ENCODE measurements at regions not wholly inside any gene's neighbourhood (a gene's known extent, or its start where the extent isn't known, plus 50 kb on each side); places are given as distances from the start of the nearest gene placed in this dataset.

DNA sequence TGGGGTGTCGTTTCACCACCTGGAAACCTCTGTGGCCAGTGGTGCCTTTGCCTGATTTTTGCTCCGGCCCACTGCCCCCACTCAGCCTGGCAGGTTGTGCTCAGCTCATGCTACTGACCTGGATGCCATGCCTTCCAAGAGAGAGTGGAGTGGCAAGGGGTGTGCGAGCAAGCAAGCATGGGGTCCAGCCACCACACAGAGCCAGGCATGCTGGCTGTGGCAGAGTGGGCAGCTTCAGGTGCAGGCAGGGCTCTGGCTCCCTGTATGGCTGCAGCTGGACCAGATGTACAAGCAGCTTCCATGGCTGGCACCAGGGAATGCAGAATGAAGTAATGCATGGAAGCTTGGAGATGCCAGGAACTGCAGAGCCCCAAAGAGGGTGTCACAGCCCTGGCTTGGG is 620.5 kb upstream of the SETBP1 start:
- no peaks in the 10 kb centered on the region for H3K4me1 ChIP-seq
- no peaks in the 10 kb centered on the region for H3K27me3 ChIP-seq
- no peaks in the 10 kb centered on the region for H3K36me3 ChIP-seq
- no peak overlapping the region for H3K27ac ChIP-seq
- 79% methylated on average over 3 of the region's 3 CpGs for WGBS
- no peak overlapping the region for H3K4me3 ChIP-seq
- TF ChIP-seq POLR2A (IDR thresholded peaks at IDR 0.05) (no peak), EP300 (IDR thresholded peaks at IDR 0.05) (no peak), POLR2AphosphoS5 (IDR thresholded peaks at IDR 0.05) (no peak)
- TF ChIP-seq, protein P1, sequence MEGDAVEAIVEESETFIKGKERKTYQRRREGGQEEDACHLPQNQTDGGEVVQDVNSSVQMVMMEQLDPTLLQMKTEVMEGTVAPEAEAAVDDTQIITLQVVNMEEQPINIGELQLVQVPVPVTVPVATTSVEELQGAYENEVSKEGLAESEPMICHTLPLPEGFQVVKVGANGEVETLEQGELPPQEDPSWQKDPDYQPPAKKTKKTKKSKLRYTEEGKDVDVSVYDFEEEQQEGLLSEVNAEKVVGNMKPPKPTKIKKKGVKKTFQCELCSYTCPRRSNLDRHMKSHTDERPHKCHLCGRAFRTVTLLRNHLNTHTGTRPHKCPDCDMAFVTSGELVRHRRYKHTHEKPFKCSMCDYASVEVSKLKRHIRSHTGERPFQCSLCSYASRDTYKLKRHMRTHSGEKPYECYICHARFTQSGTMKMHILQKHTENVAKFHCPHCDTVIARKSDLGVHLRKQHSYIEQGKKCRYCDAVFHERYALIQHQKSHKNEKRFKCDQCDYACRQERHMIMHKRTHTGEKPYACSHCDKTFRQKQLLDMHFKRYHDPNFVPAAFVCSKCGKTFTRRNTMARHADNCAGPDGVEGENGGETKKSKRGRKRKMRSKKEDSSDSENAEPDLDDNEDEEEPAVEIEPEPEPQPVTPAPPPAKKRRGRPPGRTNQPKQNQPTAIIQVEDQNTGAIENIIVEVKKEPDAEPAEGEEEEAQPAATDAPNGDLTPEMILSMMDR (IDR thresholded peaks at IDR 0.05), result no peak
- no peaks in the 10 kb centered on the region for H3K9me3 ChIP-seq
- no peak for DNase-seq (ENCODE audit: low spot score in 2 of 2)

DNA sequence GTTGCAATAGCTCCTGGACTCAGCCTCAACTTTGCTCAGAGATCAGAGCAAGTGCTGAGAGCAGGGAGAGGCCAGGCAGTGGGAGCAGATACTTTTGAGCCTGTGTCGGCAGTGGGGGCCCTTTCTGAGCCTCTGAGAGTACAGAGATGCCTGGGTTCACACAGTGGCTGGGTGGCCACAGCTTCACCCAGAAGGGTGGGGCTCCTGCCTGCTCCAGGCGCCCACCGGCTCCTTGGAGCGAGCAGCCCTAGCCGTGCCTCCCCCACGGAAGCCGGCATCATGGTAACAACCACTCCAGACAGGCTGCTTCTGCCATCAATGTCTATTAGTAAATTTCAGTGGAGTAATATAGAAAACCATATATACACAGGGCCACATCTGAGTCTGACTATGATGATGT is 619.2 kb upstream of the SETBP1 start:
- WGBS, result 95% methylated on average over 7 of the region's 7 CpGs
- TF ChIP-seq POLR2AphosphoS5 (IDR thresholded peaks at IDR 0.05) (no peak), EP300 (IDR thresholded peaks at IDR 0.05) (no peak), POLR2A (IDR thresholded peaks at IDR 0.05) (no peak)
- TF ChIP-seq, protein P1 (IDR thresholded peaks at IDR 0.05), result no peak
- H3K27ac ChIP-seq, result no peak overlapping the region
- DNase-seq (ENCODE audit: low spot score in 2 of 2), result no peak
- H3K36me3 ChIP-seq, result no peaks in the 10 kb centered on the region
- no peaks in the 10 kb centered on the region for H3K27me3 ChIP-seq
- no peaks in the 10 kb centered on the region for H3K4me1 ChIP-seq
- H3K9me3 ChIP-seq, result no peaks in the 10 kb centered on the region
- no peak overlapping the region for H3K4me3 ChIP-seq

DNA sequence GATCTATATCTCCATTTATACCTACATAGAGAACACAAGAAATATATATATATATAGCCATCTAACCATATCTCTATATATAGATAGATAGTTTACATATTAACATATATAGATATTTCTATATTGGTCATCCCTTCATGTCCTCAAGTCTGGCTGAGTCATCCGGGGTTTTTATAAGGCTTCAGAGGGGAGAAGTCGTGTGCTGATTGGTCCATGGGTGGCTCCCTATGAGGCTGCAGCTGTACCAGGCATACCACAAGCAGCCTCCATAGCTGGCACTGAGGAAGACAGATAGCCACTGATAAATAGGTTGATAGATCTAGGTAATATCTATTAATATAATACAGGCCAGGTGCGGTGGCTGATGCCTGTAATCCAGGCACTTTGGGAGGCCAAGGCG is 618.3 kb upstream of the SETBP1 start:
- 89% methylated on average over 4 of the region's 4 CpGs for WGBS
- H3K4me1 ChIP-seq, result no peaks in the 10 kb centered on the region
- H3K36me3 ChIP-seq, result no peaks in the 10 kb centered on the region
- H3K4me3 ChIP-seq, result no peak overlapping the region
- no peak for DNase-seq (ENCODE audit: low spot score in 2 of 2)
- no peak overlapping the region for H3K27ac ChIP-seq
- H3K27me3 ChIP-seq, result no peaks in the 10 kb centered on the region
- no peaks in the 10 kb centered on the region for H3K9me3 ChIP-seq
- TF ChIP-seq, protein P1 (IDR thresholded peaks at IDR 0.05), result no peak
- TF ChIP-seq EP300 (IDR thresholded peaks at IDR 0.05) (no peak), POLR2A (IDR thresholded peaks at IDR 0.05) (no peak), POLR2AphosphoS5 (IDR thresholded peaks at IDR 0.05) (no peak)

DNA sequence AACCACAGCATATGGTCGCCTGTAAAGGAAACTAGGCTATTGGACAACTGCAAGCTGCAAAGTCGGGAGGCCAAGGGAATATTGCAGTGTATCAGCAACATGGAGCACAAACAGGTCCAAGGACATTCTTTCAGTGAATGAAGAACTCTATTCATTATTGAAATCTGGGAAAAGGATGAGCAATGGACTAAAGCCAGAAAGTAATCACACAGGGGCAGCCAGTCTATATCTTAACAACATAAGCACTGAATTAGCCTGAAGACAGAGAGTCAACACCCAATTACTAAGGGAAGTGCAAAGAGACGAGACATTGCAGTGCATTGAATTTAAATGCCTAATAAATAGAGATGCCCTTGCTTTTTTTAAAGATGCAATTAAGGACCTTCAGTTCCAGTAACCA is 615.5 kb upstream of the SETBP1 start:
- Histone ChIP-seq H3K27me3 (no peaks in the 10 kb centered on the region), H3K4me3 (no peak overlapping the region), H3K9me3 (no peaks in the 10 kb centered on the region), H3K36me3 (no peaks in the 10 kb centered on the region), H3K27ac (no peak overlapping the region), H3K4me1 (no peaks in the 10 kb centered on the region)
- WGBS, result 64% methylated on average over 3 of the region's 3 CpGs
- TF ChIP-seq EP300 (IDR thresholded peaks at IDR 0.05), result no peak
- DNase-seq (ENCODE audit: low spot score in 2 of 2), result no peak

DNA sequence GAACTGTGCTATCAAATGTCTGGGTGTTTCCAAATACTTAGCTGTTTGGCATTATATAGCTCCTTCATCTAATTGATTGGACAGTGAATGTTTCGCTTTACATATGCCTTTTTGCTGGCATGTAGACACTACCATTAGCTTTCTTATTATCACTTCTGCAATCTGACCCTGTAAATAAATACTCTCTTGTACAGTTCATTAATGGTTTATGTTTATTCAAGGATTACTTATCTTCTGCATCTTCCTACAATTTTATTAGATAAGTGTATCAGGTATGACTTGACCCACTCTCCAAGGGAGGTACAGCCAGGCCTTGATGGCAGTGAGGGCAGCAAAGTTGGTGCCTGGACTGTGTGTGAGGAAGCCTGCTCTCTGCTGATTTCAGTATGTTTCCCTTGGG is 614.1 kb upstream of the SETBP1 start:
- no peaks in the 10 kb centered on the region for H3K4me1 ChIP-seq
- no peaks in the 10 kb centered on the region for H3K36me3 ChIP-seq
- no peak for DNase-seq (ENCODE audit: low spot score in 2 of 2)
- H3K4me3 ChIP-seq, result no peak overlapping the region
- H3K27me3 ChIP-seq, result no peaks in the 10 kb centered on the region
- no peak for TF ChIP-seq POLR2AphosphoS5 (IDR thresholded peaks at IDR 0.05)
- no peak for TF ChIP-seq EP300 (IDR thresholded peaks at IDR 0.05)
- TF ChIP-seq, protein P1 (IDR thresholded peaks at IDR 0.05), result no peak
- no peak for TF ChIP-seq POLR2A (IDR thresholded peaks at IDR 0.05)
- H3K9me3 ChIP-seq, result no peaks in the 10 kb centered on the region
- WGBS, result 94% methylated on average over 1 of the region's 1 CpG
- H3K27ac ChIP-seq, result no peak overlapping the region

DNA sequence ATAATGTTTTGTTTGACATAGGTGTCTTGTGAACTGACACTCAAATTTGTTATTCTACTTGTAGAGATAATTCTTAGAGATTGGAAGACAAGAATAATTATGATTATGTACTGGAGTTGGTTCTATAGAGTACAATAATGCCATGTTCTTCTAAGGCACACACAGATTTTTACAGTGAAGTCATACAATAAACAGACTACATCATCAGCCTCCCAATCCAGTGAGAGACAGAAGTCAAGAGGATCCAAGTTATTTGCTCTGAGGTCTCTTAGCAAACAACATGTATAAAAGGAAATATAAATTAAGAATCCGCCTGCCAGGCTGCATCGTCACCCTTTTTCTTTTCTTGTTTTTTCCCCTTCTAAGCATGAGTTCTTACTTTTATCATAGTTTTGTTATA is 613.5 kb upstream of the SETBP1 start:
- H3K4me1 ChIP-seq, result no peaks in the 10 kb centered on the region
- H3K27me3 ChIP-seq, result no peaks in the 10 kb centered on the region
- H3K36me3 ChIP-seq, result no peaks in the 10 kb centered on the region
- H3K27ac ChIP-seq, result no peak overlapping the region
- H3K4me3 ChIP-seq, result no peak overlapping the region
- TF ChIP-seq POLR2A (IDR thresholded peaks at IDR 0.05) (no peak), POLR2AphosphoS5 (IDR thresholded peaks at IDR 0.05) (no peak), EP300 (IDR thresholded peaks at IDR 0.05) (no peak)
- TF ChIP-seq, protein P1 (IDR thresholded peaks at IDR 0.05), result no peak
- H3K9me3 ChIP-seq, result no peaks in the 10 kb centered on the region
- WGBS, result 93% methylated on average over 2 of the region's 2 CpGs
- no peak for DNase-seq (ENCODE audit: low spot score in 2 of 2)

Data from suprapubic skin (tissue), 4 donors.